K562 (cell line): ENCODE measurements at regions not wholly inside any gene's neighbourhood (a gene's known extent, or its start where the extent isn't known, plus 50 kb on each side); places are given as distances from the start of the nearest gene placed in this dataset.

ENCODE experiments used
- FIP1L1 ChIP-seq: fragments of 200-400 bp; formaldehyde crosslinking; IDR thresholded peaks from 2 replicates; pipeline ENCODE4 v1.6.1; 2018; ENCODE audit warnings: mild to moderate bottlenecking, low read depth, low read length; ENCODE audit not compliant: poor library complexity, severe bottlenecking
- KLF16 ChIP-seq: IDR thresholded peaks from 2 replicates; pipeline ENCODE4 v1.6.1; 2016; ENCODE audit warnings: antibody characterized with exemption
- PPARD ChIP-seq: fragments of 250-450 bp; sonication (Bioruptor Pico); IDR thresholded peaks from 2 replicates; pipeline ENCODE4 v1.8.0; 2022; ENCODE audit warnings: inconsistent platforms, mild to moderate bottlenecking, moderate library complexity
- RREB1 ChIP-seq: fragments of 250-450 bp; sonication (Bioruptor Pico); IDR thresholded peaks from 2 replicates; pipeline ENCODE4 v1.4.0; 2020
- SRF ChIP-seq, 2 experiments: fragments of 250-450, 450-650 bp in 1 of 2; sonication (Bioruptor Pico) in 1 of 2; sonication (generic) in 1 of 2; formaldehyde crosslinking; IDR thresholded peaks; 2 replicates each; pipeline versions ENCODE4 v1.5.0 to v1.5.1; 2020 to 2022; ENCODE audit warnings: mild to moderate bottlenecking in 1 of 2, missing genetic modification reagents in 1 of 2
- TAF7 ChIP-seq: fragments of 450-650 bp; IDR thresholded peaks from 2 replicates; pipeline ENCODE4 v1.6.1; 2016; ENCODE audit warnings: missing genetic modification characterization, missing compliant biosample characterization
- UBTF ChIP-seq, 2 experiments: IDR thresholded peaks; 2 replicates each; pipeline ENCODE4 v1.6.1; 2012; ENCODE audit warnings: improper control_type of control experiment in 2 of 2, low read depth in 2 of 2, low read length in 2 of 2, borderline replicate concordance in 1 of 2
- ZNF76 ChIP-seq: fragments of 250-450 bp; sonication (Bioruptor Pico); IDR thresholded peaks from 2 replicates; pipeline ENCODE4 v1.4.0; 2020; ENCODE audit warnings: mild to moderate bottlenecking, moderate library complexity, borderline replicate concordance

GRCh38 chr1:198892065-198892464 is 253.2 kb downstream of the PTPRC start (continued):
- no peak for TF ChIP-seq TAF7
- no peak for TF ChIP-seq KLF16
- no peak for TF ChIP-seq RREB1 (CRISPR knock-in tag)
- no peak for TF ChIP-seq ZNF76 (CRISPR knock-in tag)
- TF ChIP-seq UBTF (IDR thresholded peaks at IDR 0.05; ENCODE audit: borderline replicate concordance in 1 of 2, low read depth in 2 of 2, low read length in 2 of 2), result no peak
- no peak for TF ChIP-seq FIP1L1
- no peak for TF ChIP-seq PPARD (CRISPR knock-in tag)
- no peak for TF ChIP-seq SRF (CRISPR knock-in tag; IDR thresholded peaks at IDR 0.05)
